Loucy (cell line): ENCODE measurements at regions not wholly inside any gene's neighbourhood (a gene's known extent, or its start where the extent isn't known, plus 50 kb on each side); places are given as distances from the start of the nearest gene placed in this dataset.

Experiments used
- H2AFZ ChIP-seq: fragments of 200-600 bp; sonication (generic); 2 replicates; pipeline ENCODE4 v1.6.0; 2016; ENCODE audit warnings: antibody characterized with exemption, mild to moderate bottlenecking, low read length, moderate library complexity
- H3F3A ChIP-seq: fragments of 200-600 bp; 2 replicates; pipeline ENCODE4 v1.6.0; 2016; ENCODE audit warnings: antibody characterized with exemption, low read depth, mild to moderate bottlenecking
- H3K27me3 ChIP-seq: fragments of 200-600 bp; sonication (generic); 2 replicates; pipeline ENCODE4 v1.6.1; 2014; ENCODE audit warnings: low read length, mild to moderate bottlenecking; ENCODE audit not compliant: insufficient read depth, poor library complexity, severe bottlenecking
- H3K36me3 ChIP-seq: fragments of 200-600 bp; sonication (generic); 2 replicates; pipeline ENCODE4 v1.6.1; 2016; ENCODE audit warnings: low read length; ENCODE audit not compliant: insufficient read depth
- H3K4me1 ChIP-seq: fragments of 200-600 bp; sonication (generic); 2 replicates; pipeline ENCODE4 v1.5.1; 2014; ENCODE audit warnings: low read length, mild to moderate bottlenecking; ENCODE audit not compliant: insufficient read depth, poor library complexity, severe bottlenecking
- H3K4me2 ChIP-seq: fragments of 200-600 bp; sonication (generic); 2 replicates; pipeline ENCODE4 v1.6.0; 2014; ENCODE audit warnings: antibody characterized with exemption, low read length, low read depth, mild to moderate bottlenecking; ENCODE audit not compliant: poor library complexity, severe bottlenecking
- H3K4me3 ChIP-seq: fragments of 200-600 bp; sonication (generic); 2 replicates; pipeline ENCODE4 v1.5.1; 2014; ENCODE audit warnings: low read length, mild to moderate bottlenecking, mixed read lengths; ENCODE audit not compliant: poor library complexity, severe bottlenecking
- H3K79me2 ChIP-seq: fragments of 200-600 bp; sonication (generic); 2 replicates; pipeline ENCODE4 v1.6.1; 2014; ENCODE audit warnings: low read length; ENCODE audit not compliant: insufficient read depth
- H3K9ac ChIP-seq: fragments of 200-600 bp; sonication (generic); 2 replicates; pipeline ENCODE4 v1.6.0; 2014; ENCODE audit warnings: mild to moderate bottlenecking, low read depth, low read length, moderate library complexity; ENCODE audit not compliant: poor library complexity, severe bottlenecking
- H3K9me2 ChIP-seq: fragments of 200-600 bp; sonication (generic); replicated peaks from 2 replicates; pipeline ENCODE4 v1.6.1; 2016; ENCODE audit warnings: low read depth, low read length, mixed read lengths
- H3K9me3 ChIP-seq: fragments of 200-600 bp; sonication (generic); 2 replicates; pipeline ENCODE4 v1.6.1; 2014; ENCODE audit warnings: mild to moderate bottlenecking, antibody characterized with exemption, low read length, low read depth; ENCODE audit not compliant: insufficient read depth
- H4K20me1 ChIP-seq: fragments of 200-600 bp; sonication (generic); 2 replicates; pipeline ENCODE4 v1.6.0; 2014; ENCODE audit warnings: antibody characterized with exemption, low read length, mild to moderate bottlenecking; ENCODE audit not compliant: insufficient read depth, poor library complexity, severe bottlenecking
- EZH2phosphoT487 ChIP-seq: fragments of 200-600 bp; IDR thresholded peaks from 2 replicates; pipeline ENCODE4 v1.6.1; 2018; ENCODE audit warnings: antibody characterized with exemption, mild to moderate bottlenecking, moderate library complexity, borderline replicate concordance
- TF ChIP-seq, protein P1 (sequence below): fragments of 200-600 bp; sonication (generic); conservative IDR thresholded peaks from 2 replicates; pipeline ENCODE4 v1.5.1; 2014; ENCODE audit warnings: mild to moderate bottlenecking, antibody characterized with exemption, low read length

DNA sequence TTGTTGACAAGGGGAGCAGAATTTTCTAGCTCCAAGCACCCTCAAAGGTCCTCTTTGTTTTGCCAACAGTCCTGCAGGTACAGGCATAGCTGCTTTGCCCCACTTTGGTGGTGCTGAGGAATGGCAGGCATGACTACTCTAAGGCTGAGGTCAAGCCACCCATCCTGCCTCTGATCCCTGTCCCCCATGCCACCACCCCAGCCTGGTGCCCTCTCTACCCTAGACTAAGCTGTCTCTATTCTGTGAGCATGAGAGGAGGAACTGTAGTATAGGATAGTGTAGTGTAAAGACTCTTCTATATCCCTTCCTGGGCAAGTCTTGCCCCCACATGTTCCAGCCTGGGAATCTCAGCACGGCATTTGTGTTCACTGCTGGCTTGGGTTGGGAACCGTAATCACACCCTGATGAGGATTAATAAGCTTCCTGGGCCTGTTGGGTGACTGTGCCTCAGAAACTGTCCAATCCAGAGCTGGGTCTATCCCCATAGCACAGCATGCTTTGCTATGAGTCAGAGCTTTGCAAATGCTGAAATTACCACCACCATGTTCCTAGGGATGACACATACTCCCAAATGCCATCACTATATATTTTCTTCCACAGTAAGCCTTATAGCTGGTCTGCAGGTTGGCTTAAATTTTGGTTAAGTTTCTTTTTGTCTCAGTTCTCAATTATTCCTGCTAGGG lies 105.7 kb upstream of the PPP2R5A start:
- Histone ChIP-seq H3K4me1 (peaks cover 6% of the 10 kb centered on the region), H3K9me2 (no peaks in the 10 kb centered on the region), H3K4me2 (no peak overlapping the region), H3K27me3 (no peaks in the 10 kb centered on the region), H3K79me2 (no peaks in the 10 kb centered on the region), H3K4me3 (no peak overlapping the region), H3K9me3 (no peaks in the 10 kb centered on the region), H2AFZ (peak overlapping the region; percentile 49; the same call in 1 of the 2 replicates), H4K20me1 (no peaks in the 10 kb centered on the region), H3K36me3 (no peaks in the 10 kb centered on the region), H3K9ac (no peak overlapping the region), H3F3A (no peaks in the 10 kb centered on the region)
- TF ChIP-seq, protein P1, sequence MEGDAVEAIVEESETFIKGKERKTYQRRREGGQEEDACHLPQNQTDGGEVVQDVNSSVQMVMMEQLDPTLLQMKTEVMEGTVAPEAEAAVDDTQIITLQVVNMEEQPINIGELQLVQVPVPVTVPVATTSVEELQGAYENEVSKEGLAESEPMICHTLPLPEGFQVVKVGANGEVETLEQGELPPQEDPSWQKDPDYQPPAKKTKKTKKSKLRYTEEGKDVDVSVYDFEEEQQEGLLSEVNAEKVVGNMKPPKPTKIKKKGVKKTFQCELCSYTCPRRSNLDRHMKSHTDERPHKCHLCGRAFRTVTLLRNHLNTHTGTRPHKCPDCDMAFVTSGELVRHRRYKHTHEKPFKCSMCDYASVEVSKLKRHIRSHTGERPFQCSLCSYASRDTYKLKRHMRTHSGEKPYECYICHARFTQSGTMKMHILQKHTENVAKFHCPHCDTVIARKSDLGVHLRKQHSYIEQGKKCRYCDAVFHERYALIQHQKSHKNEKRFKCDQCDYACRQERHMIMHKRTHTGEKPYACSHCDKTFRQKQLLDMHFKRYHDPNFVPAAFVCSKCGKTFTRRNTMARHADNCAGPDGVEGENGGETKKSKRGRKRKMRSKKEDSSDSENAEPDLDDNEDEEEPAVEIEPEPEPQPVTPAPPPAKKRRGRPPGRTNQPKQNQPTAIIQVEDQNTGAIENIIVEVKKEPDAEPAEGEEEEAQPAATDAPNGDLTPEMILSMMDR = no peak
- TF ChIP-seq EZH2phosphoT487 = no peak

GRCh38 chr1:212181015-212181882 lies 104.0 kb upstream of the PPP2R5A start:
- Histone ChIP-seq H3K9me3 (no peaks in the 10 kb centered on the region), H4K20me1 (no peaks in the 10 kb centered on the region), H3K9me2 (no peaks in the 10 kb centered on the region), H3K27me3 (no peaks in the 10 kb centered on the region), H3K9ac (no peak overlapping the region), H3K4me3 (no peak overlapping the region), H3K4me1 (peaks cover 9% of the 10 kb centered on the region), H3K4me2 (no peak overlapping the region), H3F3A (no peaks in the 10 kb centered on the region), H3K79me2 (no peaks in the 10 kb centered on the region), H2AFZ (no peak overlapping the region), H3K36me3 (no peaks in the 10 kb centered on the region)
- no peak for TF ChIP-seq EZH2phosphoT487
- TF ChIP-seq, protein P1 = no peak

DNA sequence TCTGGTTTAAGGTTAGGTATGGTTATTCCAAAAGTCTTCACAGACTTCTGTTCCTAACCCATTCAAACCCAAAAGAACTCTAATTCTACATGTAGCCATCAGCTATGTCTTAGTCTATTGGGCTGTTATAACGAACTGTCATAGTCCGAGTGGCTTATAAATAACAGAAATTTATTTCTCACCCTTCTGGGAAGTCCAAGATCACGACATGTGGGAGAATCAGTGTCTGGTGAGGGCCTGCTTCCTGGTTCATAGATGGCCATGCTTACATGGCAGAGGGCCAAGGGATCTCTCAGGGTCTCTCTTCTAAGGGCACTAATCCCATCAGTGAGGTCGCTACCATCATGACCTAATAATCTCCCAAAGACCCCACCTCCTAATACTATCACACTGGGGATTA lies 103.0 kb upstream of the PPP2R5A start:
- no peaks in the 10 kb centered on the region for H3K9me3 ChIP-seq
- H3K9ac ChIP-seq = no peak overlapping the region
- no peaks in the 10 kb centered on the region for H3K79me2 ChIP-seq
- no peak overlapping the region for H2AFZ ChIP-seq
- H3K4me3 ChIP-seq = no peak overlapping the region
- no peaks in the 10 kb centered on the region for H3K9me2 ChIP-seq
- no peaks in the 10 kb centered on the region for H3F3A ChIP-seq
- no peak for TF ChIP-seq EZH2phosphoT487
- TF ChIP-seq, protein P1 = no peak
- H3K27me3 ChIP-seq = no peaks in the 10 kb centered on the region
- H3K4me1 ChIP-seq = peaks cover 18% of the 10 kb centered on the region
- no peak overlapping the region for H3K4me2 ChIP-seq
- H4K20me1 ChIP-seq = no peaks in the 10 kb centered on the region
- no peaks in the 10 kb centered on the region for H3K36me3 ChIP-seq
